RWPE2 (cell line): ENCODE measurements at regions not wholly inside any gene's neighbourhood (a gene's known extent, or its start where the extent isn't known, plus 50 kb on each side); places are given as distances from the start of the nearest gene placed in this dataset.
A peak's percentile ranks its signal among the peaks of the same experiment; 100 is the strongest.

ENCODE experiments used
- ATAC-seq: fragments of 200-7000 bp; cut with Tn5 transposase; 3 replicates; pipeline ENCODE4 v1.9.1; 2021; ENCODE audit warnings: low read depth
- DNase-seq: peaks from one replicate; pipeline ENCODE4 v3.0.0-alpha.2; 2020; ENCODE audit warnings: low spot score
- H3K27ac ChIP-seq: fragments of 450-650 bp; 2 replicates; pipeline ENCODE4 v1.5.1; 2017; ENCODE audit warnings: mild to moderate bottlenecking; ENCODE audit not compliant: poor library complexity, severe bottlenecking
- H3K27me3 ChIP-seq: fragments of 250-450 bp; sonication (Bioruptor Pico); 2 replicates; pipeline ENCODE4 v1.5.1; 2021; ENCODE audit warnings: mild to moderate bottlenecking, moderate library complexity; ENCODE audit not compliant: insufficient read depth, poor library complexity, severe bottlenecking
- H3K36me3 ChIP-seq: fragments of 250-450 bp; sonication (Bioruptor Pico); 2 replicates; pipeline ENCODE4 v1.5.1; 2020; ENCODE audit warnings: low read depth, mild to moderate bottlenecking, moderate library complexity
- H3K4me1 ChIP-seq: fragments of 250-450 bp; sonication (Bioruptor Pico); 2 replicates; pipeline ENCODE4 v1.5.1; 2021; ENCODE audit warnings: mild to moderate bottlenecking, moderate library complexity; ENCODE audit not compliant: insufficient read depth, poor library complexity, severe bottlenecking
- H3K4me3 ChIP-seq: fragments of 250-450 bp; sonication (Bioruptor Pico); 2 replicates; pipeline ENCODE4 v1.5.1; 2021; ENCODE audit warnings: mild to moderate bottlenecking, moderate library complexity; ENCODE audit not compliant: severe bottlenecking
- H3K9me3 ChIP-seq: fragments of 250-450 bp; sonication (Bioruptor Pico); 2 replicates; pipeline ENCODE4 v1.5.1; 2021; ENCODE audit warnings: mild to moderate bottlenecking, moderate library complexity; ENCODE audit not compliant: severe bottlenecking
- CTCF ChIP-seq: fragments of 450-650 bp; IDR thresholded peaks from one replicate; pipeline ENCODE4 v1.5.1; 2017; ENCODE audit warnings: mild to moderate bottlenecking, moderate library complexity; ENCODE audit not compliant: poor library complexity, severe bottlenecking

DNA sequence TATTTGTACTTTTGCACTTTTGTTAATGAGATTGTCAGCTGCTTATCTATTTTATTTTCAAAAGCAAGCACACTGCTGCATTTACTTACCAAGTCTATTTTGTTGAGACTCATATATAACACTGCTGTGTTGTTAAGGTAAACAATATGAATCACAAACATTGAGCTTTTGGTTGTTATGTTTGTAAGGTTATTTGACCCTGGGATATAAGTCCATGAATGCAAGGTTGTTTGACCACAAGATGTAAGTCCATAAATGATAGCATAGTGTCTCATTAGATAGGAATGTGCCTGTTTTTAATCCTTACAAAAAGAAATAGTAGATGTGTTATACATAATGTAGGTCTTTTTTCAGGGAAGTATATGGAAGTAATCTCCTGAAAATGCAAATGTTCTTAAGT lies 845.9 kb downstream of the CDH9 start:
- H3K4me1 ChIP-seq, result no peaks in the 10 kb centered on the region
- H3K4me3 ChIP-seq, result no peak overlapping the region
- H3K27me3 ChIP-seq, result peaks cover 3% of the 10 kb centered on the region
- peak; percentile 48 for ATAC-seq
- no peaks in the 10 kb centered on the region for H3K9me3 ChIP-seq
- H3K36me3 ChIP-seq, result no peaks in the 10 kb centered on the region
- no peak for DNase-seq
- no peak for TF ChIP-seq CTCF
- no peak overlapping the region for H3K27ac ChIP-seq

DNA sequence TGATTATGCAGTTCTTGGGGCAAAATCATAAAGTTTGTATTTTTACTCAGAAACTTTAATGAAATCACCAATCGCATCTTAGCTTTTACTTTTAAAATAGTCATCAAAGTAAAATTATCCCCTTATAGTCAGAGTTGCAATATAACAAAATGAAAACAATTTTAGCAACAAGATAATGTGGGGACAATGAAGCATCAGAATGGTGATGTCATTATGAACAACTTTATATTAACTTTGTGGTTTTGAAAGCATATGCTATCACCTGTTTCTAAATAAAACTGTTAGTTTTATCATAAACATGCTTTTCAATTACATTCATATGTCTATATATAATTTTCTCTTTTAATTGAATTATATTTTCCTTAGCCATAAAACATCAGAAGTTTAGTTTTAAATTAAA lies 856.8 kb downstream of the CDH9 start:
- H3K27me3 ChIP-seq, result no peaks in the 10 kb centered on the region
- H3K36me3 ChIP-seq, result no peaks in the 10 kb centered on the region
- no peak overlapping the region for H3K27ac ChIP-seq
- no peak for TF ChIP-seq CTCF
- no peak overlapping the region for H3K4me3 ChIP-seq
- ATAC-seq (no peak), DNase-seq (no peak)
- no peaks in the 10 kb centered on the region for H3K9me3 ChIP-seq
- no peaks in the 10 kb centered on the region for H3K4me1 ChIP-seq

- Histone ChIP-seq H3K9me3 (no peaks in the 10 kb centered on the region), H3K4me3 (no peak overlapping the region), H3K27ac (no peak overlapping the region), H3K4me1 (no peaks in the 10 kb centered on the region), H3K27me3 (peaks cover 2% of the 10 kb centered on the region), H3K36me3 (no peaks in the 10 kb centered on the region)
- no peak for TF ChIP-seq CTCF
- ATAC-seq, result no peak
- no peak for DNase-seq
Observed at GRCh38 chr5:26148569-26149107, 889.7 kb downstream of the CDH9 start.

GRCh38 chr5:26143259-26143658 lies 895.1 kb downstream of the CDH9 start:
- no peak overlapping the region for H3K4me3 ChIP-seq
- no peak for TF ChIP-seq CTCF
- H3K36me3 ChIP-seq, result no peaks in the 10 kb centered on the region

DNA sequence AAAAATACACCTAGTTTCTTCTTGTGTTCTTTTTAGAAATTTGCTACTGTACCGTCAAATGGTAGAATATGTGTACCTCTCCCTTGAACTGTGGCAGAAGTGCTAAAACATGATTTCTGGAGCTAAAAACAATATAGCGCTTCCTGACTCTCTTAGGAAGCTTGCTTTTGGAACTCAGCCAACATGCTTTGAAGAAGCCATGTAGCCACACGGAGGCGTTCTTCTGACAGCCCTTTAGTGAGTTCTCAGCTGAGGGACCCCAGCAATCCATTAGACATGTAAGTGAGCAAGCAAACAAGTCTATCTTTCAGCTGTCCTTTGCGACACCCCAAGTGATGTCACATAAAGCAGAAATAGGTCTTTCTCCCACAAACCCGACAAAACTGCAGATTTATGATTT lies 917.0 kb downstream of the CDH9 start:
- Histone ChIP-seq H3K4me1 (no peaks in the 10 kb centered on the region), H3K36me3 (no peaks in the 10 kb centered on the region), H3K27me3 (peaks cover 22% of the 10 kb centered on the region), H3K4me3 (no peak overlapping the region), H3K9me3 (no peaks in the 10 kb centered on the region), H3K27ac (no peak overlapping the region)
- no peak for ATAC-seq
- DNase-seq, result no peak
- TF ChIP-seq CTCF, result peak; percentile 7

More at GRCh38 chr5:26143259-26143658, 895.1 kb downstream of the CDH9 start:
- DNase-seq (no peak), ATAC-seq (no peak)
- Histone ChIP-seq H3K9me3 (no peaks in the 10 kb centered on the region), H3K4me1 (no peaks in the 10 kb centered on the region), H3K27ac (no peak overlapping the region), H3K27me3 (peaks cover 13% of the 10 kb centered on the region)
